Activated CD8-positive, alpha-beta T cell treated with anti-CD3 and anti-CD28 coated beads for 36 hours (primary cell): ENCODE measurements at regions not wholly inside any gene's neighbourhood (a gene's known extent, or its start where the extent isn't known, plus 50 kb on each side); places are given as distances from the start of the nearest gene placed in this dataset.

Experiments used
- ATAC-seq: fragments of 200-7000 bp; cut with Tn5 transposase; one replicate; pipeline ENCODE4 v1.10.0; 2021; ENCODE audit warnings: mild to moderate bottlenecking, moderate library complexity
- CTCF ChIA-PET: fragments of 350-600 bp; sonication (Branson Sonifier 250); formaldehyde crosslinking; loops from one replicate; lab custom pipeline; 2021; ENCODE audit warnings: antibody characterized with exemption; lab: Charles Lee
- POLR2A ChIA-PET: fragments of 350-600 bp; sonication (Branson Sonifier 250); formaldehyde crosslinking; loops from one replicate; lab custom pipeline; 2021; ENCODE audit warnings: antibody characterized with exemption; lab: Charles Lee
- DNase-seq: peaks from one replicate; pipeline ENCODE4 v3.0.0-alpha.2; 2020
- H3K27ac Mint-ChIP-seq: one replicate; pipeline ENCODE4 v1.8.0; 2021; ENCODE audit warnings: mild to moderate bottlenecking, mixed read lengths
- H3K27me3 Mint-ChIP-seq: one replicate; pipeline ENCODE4 v1.8.0; 2021; ENCODE audit warnings: mixed read lengths
- H3K36me3 Mint-ChIP-seq: one replicate; pipeline ENCODE4 v1.8.0; 2021; ENCODE audit warnings: low read depth, mixed read lengths
- H3K4me1 Mint-ChIP-seq: one replicate; pipeline ENCODE4 v1.8.0; 2021; ENCODE audit warnings: low read depth, mixed read lengths
- H3K4me3 Mint-ChIP-seq: one replicate; pipeline ENCODE4 v1.8.0; 2021; ENCODE audit warnings: mild to moderate bottlenecking, moderate library complexity, mixed read lengths
- H3K9me3 Mint-ChIP-seq: one replicate; pipeline ENCODE4 v1.8.0; 2021; ENCODE audit warnings: mixed read lengths
- intact Hi-C: fragments of 100-400 bp; cut with micrococcal nuclease; formaldehyde crosslinking; loops from one replicate; pipeline ENCODE4 v1.10.0; 2022
- TF ChIP-seq, protein P1 (sequence below): fragments of 200-600 bp; IDR thresholded peaks from one replicate; pipeline ENCODE4 v1.8.0; 2022; ENCODE audit warnings: antibody characterized with exemption, mild to moderate bottlenecking

DNA sequence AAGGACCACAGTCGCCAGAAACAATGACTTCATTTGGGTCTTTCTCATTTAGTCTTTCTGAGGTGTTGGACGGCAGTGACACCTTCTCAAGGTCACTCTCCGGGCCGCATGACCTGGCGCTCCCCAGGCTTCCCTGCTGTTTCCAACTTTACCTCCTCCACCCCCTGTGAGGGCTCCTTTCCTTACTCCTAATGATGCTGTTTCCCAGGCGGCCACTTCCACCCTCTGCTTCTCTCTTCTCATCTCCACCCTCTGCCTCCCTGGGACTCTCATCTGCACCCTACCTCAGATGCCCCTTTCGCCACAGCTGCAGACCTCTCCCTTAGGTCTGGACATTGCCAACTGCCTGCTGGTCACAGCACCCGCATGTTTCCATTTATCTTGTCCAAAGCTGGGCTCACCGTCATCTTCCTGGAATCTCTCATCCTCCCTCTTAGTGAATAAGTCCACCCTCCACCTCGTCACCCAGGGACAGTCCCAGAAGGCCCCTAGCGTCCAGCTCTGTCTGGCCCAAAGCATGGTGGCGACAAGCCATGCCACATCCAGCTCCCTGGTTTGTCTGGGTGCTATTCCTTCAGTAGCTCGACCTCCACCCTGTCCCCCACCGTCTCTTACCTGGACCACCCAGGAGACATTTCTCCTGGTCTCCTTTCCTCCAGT is 113.8 kb downstream of the BUD13 start:
- ATAC-seq (no peak), DNase-seq (no peak)
- ChIA-PET CTCF (no interaction called here), POLR2A (no interaction called here)
- no peaks in the 10 kb centered on the region for H3K4me1 Mint-ChIP-seq
- H3K4me3 Mint-ChIP-seq = no peak overlapping the region
- H3K27me3 Mint-ChIP-seq = peaks cover 9% of the 10 kb centered on the region
- H3K9me3 Mint-ChIP-seq = peaks cover 9% of the 10 kb centered on the region
- no peaks in the 10 kb centered on the region for H3K36me3 Mint-ChIP-seq
- TF ChIP-seq, protein P1, sequence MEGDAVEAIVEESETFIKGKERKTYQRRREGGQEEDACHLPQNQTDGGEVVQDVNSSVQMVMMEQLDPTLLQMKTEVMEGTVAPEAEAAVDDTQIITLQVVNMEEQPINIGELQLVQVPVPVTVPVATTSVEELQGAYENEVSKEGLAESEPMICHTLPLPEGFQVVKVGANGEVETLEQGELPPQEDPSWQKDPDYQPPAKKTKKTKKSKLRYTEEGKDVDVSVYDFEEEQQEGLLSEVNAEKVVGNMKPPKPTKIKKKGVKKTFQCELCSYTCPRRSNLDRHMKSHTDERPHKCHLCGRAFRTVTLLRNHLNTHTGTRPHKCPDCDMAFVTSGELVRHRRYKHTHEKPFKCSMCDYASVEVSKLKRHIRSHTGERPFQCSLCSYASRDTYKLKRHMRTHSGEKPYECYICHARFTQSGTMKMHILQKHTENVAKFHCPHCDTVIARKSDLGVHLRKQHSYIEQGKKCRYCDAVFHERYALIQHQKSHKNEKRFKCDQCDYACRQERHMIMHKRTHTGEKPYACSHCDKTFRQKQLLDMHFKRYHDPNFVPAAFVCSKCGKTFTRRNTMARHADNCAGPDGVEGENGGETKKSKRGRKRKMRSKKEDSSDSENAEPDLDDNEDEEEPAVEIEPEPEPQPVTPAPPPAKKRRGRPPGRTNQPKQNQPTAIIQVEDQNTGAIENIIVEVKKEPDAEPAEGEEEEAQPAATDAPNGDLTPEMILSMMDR = no peak
- intact Hi-C loops = no loop called here
- H3K27ac Mint-ChIP-seq = no peak overlapping the region

DNA sequence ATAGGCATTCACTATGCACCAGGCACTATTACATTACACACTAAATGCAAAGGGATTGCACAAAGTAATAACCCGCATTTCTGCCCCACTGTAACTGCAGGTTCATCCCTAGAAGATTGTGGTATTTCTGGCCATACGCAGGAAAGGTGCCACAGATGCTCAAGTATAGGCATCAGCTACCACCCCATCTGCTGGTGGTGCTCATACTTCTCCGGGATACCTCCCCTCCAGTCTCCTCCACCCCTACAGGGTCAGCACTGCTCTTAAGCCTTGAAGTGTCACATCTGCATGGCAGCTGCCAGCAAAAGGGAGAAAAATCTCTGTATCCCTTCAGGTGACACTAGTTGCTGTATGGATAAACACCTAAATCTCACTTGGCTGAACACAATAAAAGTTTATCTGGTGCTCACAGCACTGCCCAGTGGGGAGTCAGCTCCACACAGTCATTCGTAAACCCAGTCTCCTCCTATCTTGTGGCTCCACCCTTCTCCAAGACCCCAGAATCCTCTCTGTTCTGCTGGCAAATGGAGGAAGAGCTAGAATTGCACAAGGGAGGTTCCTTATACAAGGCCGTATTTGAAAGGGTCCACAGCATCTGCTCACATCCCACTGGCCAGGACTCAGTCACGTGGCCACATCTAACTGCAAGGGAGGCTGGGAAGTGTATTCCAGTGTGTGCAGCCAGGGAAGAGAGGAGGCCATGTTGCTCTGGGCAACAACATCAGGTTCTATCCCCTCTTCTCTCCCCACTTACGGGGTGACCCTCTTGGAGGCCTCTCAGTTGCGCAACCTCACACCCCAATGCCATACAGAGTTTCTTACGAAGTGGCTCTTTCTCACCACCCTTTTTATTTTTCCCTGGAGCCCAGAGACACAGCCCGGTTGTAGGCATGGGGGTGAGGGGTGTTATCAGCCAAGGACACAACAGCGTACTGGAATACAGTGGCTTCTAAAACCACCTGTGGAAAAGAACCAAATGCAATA is 114.7 kb downstream of the BUD13 start:
- ATAC-seq = no peak
- ChIA-PET CTCF (interaction anchor here (1.3 kb wide), 1 partner anchor 33 kb away, joined by 6 read pairs; no protein-coding TSS in a partner anchor), POLR2A (no interaction called here)
- Mint-ChIP-seq H3K4me3 (no peak overlapping the region), H3K36me3 (no peaks in the 10 kb centered on the region), H3K27ac (no peak overlapping the region), H3K9me3 (peaks cover 7% of the 10 kb centered on the region), H3K4me1 (no peaks in the 10 kb centered on the region), H3K27me3 (peaks cover 9% of the 10 kb centered on the region)
- DNase-seq = no peak
- intact Hi-C loops = no loop called here
- TF ChIP-seq, protein P1 = no peak

DNA sequence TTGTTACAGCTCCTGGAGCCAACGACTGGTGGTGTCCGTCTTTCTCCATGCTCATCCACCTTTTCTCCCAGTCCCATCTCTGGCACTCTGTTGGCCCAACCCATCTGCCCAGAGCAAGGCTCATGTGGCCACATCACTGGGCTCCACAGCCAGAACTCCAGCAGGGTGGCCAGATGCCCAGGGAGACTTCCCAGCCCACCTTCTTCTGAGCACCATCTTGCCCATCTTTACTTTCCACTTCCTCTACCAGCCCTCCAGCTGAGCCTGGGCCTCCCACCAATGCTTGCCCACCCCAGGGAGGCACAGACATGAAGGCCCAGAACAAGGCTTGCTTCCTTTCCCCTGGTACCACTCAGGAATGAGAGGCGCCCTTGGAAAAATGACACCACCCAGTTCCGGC is 116.8 kb downstream of the BUD13 start:
- no peak overlapping the region for H3K4me3 Mint-ChIP-seq
- H3K4me1 Mint-ChIP-seq = no peaks in the 10 kb centered on the region
- POLR2A ChIA-PET = no interaction called here
- peaks cover 7% of the 10 kb centered on the region for H3K9me3 Mint-ChIP-seq
- DNase-seq = no peak
- no peak overlapping the region for H3K27ac Mint-ChIP-seq
- TF ChIP-seq, protein P1 = no peak
- H3K27me3 Mint-ChIP-seq = peaks cover 8% of the 10 kb centered on the region
- intact Hi-C loops = no loop called here
- no peaks in the 10 kb centered on the region for H3K36me3 Mint-ChIP-seq
- CTCF ChIA-PET = interaction anchor here (1.0 to 1.3 kb wide), 2 partner anchors 14 to 35 kb away, joined by 3 read pairs; no protein-coding TSS in a partner anchor
- no peak for ATAC-seq

DNA sequence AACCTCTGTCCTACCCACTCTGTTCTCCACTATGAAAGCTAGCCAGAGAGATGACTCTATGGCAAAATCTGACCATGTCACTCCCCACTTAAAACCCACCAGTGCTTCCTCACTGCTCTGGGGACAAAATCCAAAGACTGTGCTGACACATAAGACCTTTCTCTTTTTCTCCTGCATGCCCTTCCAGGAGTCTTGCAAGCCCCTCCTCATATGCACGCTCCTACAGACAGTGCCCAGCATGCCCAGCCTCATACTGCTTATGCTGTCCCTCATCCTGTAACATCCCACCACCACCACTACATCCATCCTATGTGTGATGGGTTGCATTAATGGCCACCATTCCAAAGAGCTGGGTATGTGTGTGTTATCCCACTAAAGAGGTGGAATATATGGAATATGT is 118.3 kb downstream of the BUD13 start:
- no peak for DNase-seq

More for the DNA sequence above, 118.3 kb downstream of the BUD13 start:
- POLR2A ChIA-PET = no interaction called here
- Mint-ChIP-seq H3K27ac (no peak overlapping the region), H3K9me3 (peaks cover 7% of the 10 kb centered on the region), H3K4me1 (no peaks in the 10 kb centered on the region), H3K27me3 (peaks cover 7% of the 10 kb centered on the region), H3K4me3 (no peak overlapping the region), H3K36me3 (no peaks in the 10 kb centered on the region)
- ATAC-seq = no peak
- intact Hi-C loops = no loop called here
- TF ChIP-seq, protein P1 = no peak
- CTCF ChIA-PET = no interaction called here
